Psoas muscle (tissue), 7 donors: ENCODE measurements at regions not wholly inside any gene's neighbourhood (a gene's known extent, or its start where the extent isn't known, plus 50 kb on each side); places are given as distances from the start of the nearest gene placed in this dataset.

Experiments
- ATAC-seq, 4 donors: fragments of 200-7000 bp; cut with Tn5 transposase; one replicate each; pipeline ENCODE4 v1.9.1; 2020; ENCODE audit warnings: moderate library complexity in 3 of 4, mild to moderate bottlenecking in 2 of 4
- DNase-seq, 2 donors: peaks; one replicate each; pipeline ENCODE4 v3.0.0-alpha.2; 2020
- H3K27ac ChIP-seq: fragments of 200-600 bp; one replicate; pipeline ENCODE4 v1.8.0; 2022
- H3K27me3 ChIP-seq, 3 donors: fragments of 200-600 bp in 1 of 3; one replicate each; pipeline versions ENCODE4 v1.6.1 to v1.8.0; 2013 to 2022; ENCODE audit warnings: low read length in 2 of 3, mild to moderate bottlenecking in 2 of 3, moderate library complexity in 1 of 3; ENCODE audit not compliant: insufficient read depth in 3 of 3
- H3K36me3 ChIP-seq, 2 donors: fragments of 200-600 bp in 1 of 2; one replicate each; pipeline versions ENCODE4 v1.6.1 to v1.8.0; 2013 to 2022; ENCODE audit warnings: low read depth in 1 of 2, mild to moderate bottlenecking in 1 of 2, moderate library complexity in 1 of 2; ENCODE audit not compliant: insufficient read depth in 1 of 2
- H3K4me1 ChIP-seq: fragments of 200-600 bp; one replicate; pipeline ENCODE4 v1.8.0; 2022
- H3K4me3 ChIP-seq: fragments of 200-600 bp; one replicate; pipeline ENCODE4 v1.8.0; 2022; ENCODE audit warnings: mild to moderate bottlenecking
- H3K9me3 ChIP-seq: fragments of 200-600 bp; one replicate; pipeline ENCODE4 v1.8.0; 2022
- WGBS, 3 donors: extraction: QIAGEN DNeasy Blood & Tissue Kit; methylation state at CpG; one replicate each; pipeline versions ENCODE4 v1.1.6 to v1.1.7; 2013; 5-methylcytosine and 5-hydroxymethylcytosine counted together
- intact Hi-C, 2 donors: fragments of 100-400 bp; cut with DNase I; formaldehyde crosslinking; loops; one replicate each; pipeline versions ENCODE4 v1.11.0 to v1.14.2; 2022
- TF ChIP-seq, protein P1 (sequence below): fragments of 200-600 bp; IDR thresholded peaks from one replicate; pipeline ENCODE4 v1.8.0; 2022; ENCODE audit warnings: antibody characterized with exemption
- donor health status: healthy with polysubstance abuse.
- donor health status: DM: no; HTN: no; CAD: no; lungs with moderate emphysema.
- donor health status: Bipolar disorder and iron deficiency.
- donor health status: healthy.
- donor health status: DM: yes; HTN: yes; CAD: no.
- donor health status: DM: no; HTN: no; CAD: no.
- donor health status: DM: yes; HTN: yes; CAD: no.

DNA sequence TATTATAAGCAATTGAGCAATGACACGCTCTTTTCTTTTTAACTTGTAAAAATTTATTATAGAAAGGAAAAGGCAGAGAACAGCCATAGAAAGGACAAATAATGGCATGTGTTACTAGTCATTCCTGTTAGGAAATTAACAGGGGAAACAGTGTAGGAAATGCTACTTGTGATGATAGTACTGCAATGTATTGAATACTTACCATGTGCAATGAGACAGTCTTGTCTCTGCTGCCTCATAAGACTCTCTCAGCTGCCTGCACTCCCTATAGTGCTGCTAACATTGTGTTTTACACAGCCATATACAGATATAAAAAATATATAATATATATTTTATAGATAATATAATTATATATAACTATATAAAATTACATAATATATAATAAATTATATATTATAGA lies 62.3 kb upstream of the SHOX start:
- no peaks in the 10 kb centered on the region for H3K27me3 ChIP-seq
- no peaks in the 10 kb centered on the region for H3K4me1 ChIP-seq
- TF ChIP-seq, protein P1, sequence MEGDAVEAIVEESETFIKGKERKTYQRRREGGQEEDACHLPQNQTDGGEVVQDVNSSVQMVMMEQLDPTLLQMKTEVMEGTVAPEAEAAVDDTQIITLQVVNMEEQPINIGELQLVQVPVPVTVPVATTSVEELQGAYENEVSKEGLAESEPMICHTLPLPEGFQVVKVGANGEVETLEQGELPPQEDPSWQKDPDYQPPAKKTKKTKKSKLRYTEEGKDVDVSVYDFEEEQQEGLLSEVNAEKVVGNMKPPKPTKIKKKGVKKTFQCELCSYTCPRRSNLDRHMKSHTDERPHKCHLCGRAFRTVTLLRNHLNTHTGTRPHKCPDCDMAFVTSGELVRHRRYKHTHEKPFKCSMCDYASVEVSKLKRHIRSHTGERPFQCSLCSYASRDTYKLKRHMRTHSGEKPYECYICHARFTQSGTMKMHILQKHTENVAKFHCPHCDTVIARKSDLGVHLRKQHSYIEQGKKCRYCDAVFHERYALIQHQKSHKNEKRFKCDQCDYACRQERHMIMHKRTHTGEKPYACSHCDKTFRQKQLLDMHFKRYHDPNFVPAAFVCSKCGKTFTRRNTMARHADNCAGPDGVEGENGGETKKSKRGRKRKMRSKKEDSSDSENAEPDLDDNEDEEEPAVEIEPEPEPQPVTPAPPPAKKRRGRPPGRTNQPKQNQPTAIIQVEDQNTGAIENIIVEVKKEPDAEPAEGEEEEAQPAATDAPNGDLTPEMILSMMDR: no peak
- DNase-seq (no peak), ATAC-seq (no peak)
- H3K27ac ChIP-seq: no peak overlapping the region
- no peaks in the 10 kb centered on the region for H3K36me3 ChIP-seq
- no peaks in the 10 kb centered on the region for H3K9me3 ChIP-seq
- intact Hi-C loops: no loop called here
- 87 to 98% (median 92%) methylated on average over 1 of the region's 1 CpG for WGBS, 3 donors
- no peak overlapping the region for H3K4me3 ChIP-seq

DNA sequence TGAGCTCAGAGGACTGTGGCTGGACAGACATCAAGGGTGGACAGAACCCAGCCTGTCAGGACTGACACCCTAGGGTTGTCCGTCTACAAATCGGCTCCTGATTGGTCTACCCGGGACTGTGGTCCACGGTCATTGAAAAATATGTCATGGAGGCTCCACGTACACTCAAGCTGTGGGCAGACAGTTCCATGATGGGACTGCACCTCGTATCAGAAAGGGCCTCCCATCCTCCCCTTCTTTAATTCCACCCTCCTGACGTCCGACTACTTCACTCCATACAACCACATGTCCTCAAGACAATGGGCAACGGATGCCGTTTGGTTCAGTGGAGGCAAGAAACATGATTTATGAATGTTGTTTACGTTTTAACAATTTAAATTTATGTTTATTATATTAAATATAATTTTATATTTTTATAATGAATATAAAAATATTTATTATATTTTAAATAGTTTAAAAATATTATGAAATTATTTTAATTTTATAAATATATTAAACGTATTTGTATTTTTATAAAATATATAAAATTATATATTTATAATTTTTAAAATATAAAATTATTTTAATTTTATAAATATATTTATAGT lies 58.0 kb upstream of the SHOX start:
- H3K9me3 ChIP-seq: peaks cover 13% of the 10 kb centered on the region
- ATAC-seq (no peak), DNase-seq (no peak)
- 70 to 79% (median 73%) methylated on average over 12 of the region's 12 CpGs for WGBS, 3 donors
- H3K36me3 ChIP-seq: no peaks in the 10 kb centered on the region
- H3K4me3 ChIP-seq: no peak overlapping the region
- TF ChIP-seq, protein P1: no peak
- H3K4me1 ChIP-seq: no peaks in the 10 kb centered on the region
- no peak overlapping the region for H3K27ac ChIP-seq
- intact Hi-C loops: no loop called here
- H3K27me3 ChIP-seq: peaks cover 0 to 3% (median 0%) of the 10 kb centered on the region in 3 donors

DNA sequence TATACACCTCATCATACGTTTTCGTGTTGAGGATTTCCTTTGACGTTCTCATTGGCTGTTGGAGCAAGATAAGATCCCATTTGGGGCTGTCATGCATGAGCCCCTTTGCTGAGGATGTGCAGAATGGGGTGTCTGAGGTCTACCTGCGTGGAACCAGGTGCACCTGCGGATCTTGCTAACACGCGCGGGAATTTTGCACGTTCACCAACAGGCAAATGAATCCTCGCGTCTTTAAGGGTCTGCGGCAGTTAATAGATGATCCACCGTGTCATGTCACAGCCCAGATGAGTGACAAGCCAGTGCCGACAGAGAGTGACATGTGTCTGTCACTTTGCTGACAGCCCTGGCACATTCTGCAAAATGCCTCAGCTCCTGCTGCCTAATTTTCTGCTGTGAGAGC lies 56.3 kb upstream of the SHOX start:
- WGBS, 3 donors: 56 to 74% (median 72%) methylated on average over 14 of the region's 14 CpGs
- Histone ChIP-seq H3K4me1 (no peaks in the 10 kb centered on the region), H3K27ac (no peak overlapping the region), H3K36me3 (no peaks in the 10 kb centered on the region), H3K9me3 (peaks cover 13% of the 10 kb centered on the region), H3K27me3 (peaks cover 0 to 8% (median 0%) of the 10 kb centered on the region in 3 donors), H3K4me3 (no peak overlapping the region)
- no peak for DNase-seq
- intact Hi-C loops: no loop called here
- TF ChIP-seq, protein P1: no peak
- no peak for ATAC-seq

DNA sequence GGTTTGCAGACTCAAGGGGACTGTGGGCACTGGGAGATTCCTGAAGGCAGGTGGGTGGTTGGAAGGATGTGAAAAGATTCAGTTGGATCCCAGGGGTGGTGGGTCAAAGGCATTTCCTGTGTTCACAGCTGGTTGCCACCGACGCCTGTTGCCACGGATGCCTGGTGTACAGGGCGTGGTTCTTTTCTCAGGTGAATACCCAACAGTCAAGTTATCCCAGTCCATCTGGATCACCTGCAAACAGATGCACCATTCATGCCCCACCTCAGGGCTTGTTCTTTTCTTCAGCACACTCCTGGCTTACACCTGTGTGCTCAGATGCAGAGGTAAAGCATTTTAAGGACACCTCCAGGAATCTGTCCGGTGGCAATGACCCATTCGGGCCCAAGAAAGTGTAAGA lies 55.8 kb upstream of the SHOX start:
- intact Hi-C loops: no loop called here
- TF ChIP-seq, protein P1: no peak
- Histone ChIP-seq H3K9me3 (peaks cover 13% of the 10 kb centered on the region), H3K36me3 (no peaks in the 10 kb centered on the region), H3K4me3 (no peak overlapping the region), H3K27ac (no peak overlapping the region), H3K4me1 (no peaks in the 10 kb centered on the region), H3K27me3 (peaks cover 0 to 8% (median 0%) of the 10 kb centered on the region in 3 donors)
- WGBS, 3 donors: 49 to 71% (median 67%) methylated on average over 6 of the region's 6 CpGs
- DNase-seq (no peak), ATAC-seq (no peak)
